Neural progenitor cell (in vitro differentiated cells): ENCODE measurements at regions not wholly inside any gene's neighbourhood (a gene's known extent, or its start where the extent isn't known, plus 50 kb on each side); places are given as distances from the start of the nearest gene placed in this dataset.

ENCODE experiments used
- CTCF ChIP-seq: fragments of 200-600 bp; sonication (generic); IDR thresholded peaks from 2 replicates; pipeline ENCODE4 v1.5.1; 2017; ENCODE audit warnings: antibody characterized with exemption, mild to moderate bottlenecking
- EZH2 ChIP-seq: fragments of 200-600 bp; sonication (generic); IDR thresholded peaks from 2 replicates; pipeline ENCODE4 v1.6.1; 2017; ENCODE audit warnings: antibody characterized with exemption, mild to moderate bottlenecking, moderate library complexity
- EZH2phosphoT487 ChIP-seq: fragments of 200-600 bp; sonication (generic); IDR thresholded peaks from 2 replicates; pipeline ENCODE4 v1.6.1; 2017; ENCODE audit warnings: antibody characterized with exemption

- TF ChIP-seq CTCF, result no peak
- no peak for TF ChIP-seq EZH2
- no peak for TF ChIP-seq EZH2phosphoT487
These were observed 321.7 kb upstream of the ROPN1 start for GRCh38 chr3:124313621-124314020.
